H1 (cell line): ENCODE measurements at regions not wholly inside any gene's neighbourhood (a gene's known extent, or its start where the extent isn't known, plus 50 kb on each side); places are given as distances from the start of the nearest gene placed in this dataset.

Experiments used
- CTCF ChIA-PET: fragments of 300-600 bp; sonication (Branson Sonifier 250); formaldehyde crosslinking; loops from one replicate; lab custom pipeline; 2021; ENCODE audit not compliant: partially characterized antibody; lab: Charles Lee
- POLR2A ChIA-PET: fragments of 300-600 bp; sonication (Branson Sonifier 250); formaldehyde crosslinking; loops from one replicate; lab custom pipeline; 2021; ENCODE audit warnings: inconsistent platforms; ENCODE audit not compliant: partially characterized antibody; lab: Charles Lee
- DNase-seq, 2 experiments: peaks; one replicate each; pipeline versions ENCODE4 v3.0.0 to v3.0.0-alpha.2; 2010 to 2022; ENCODE audit warnings: low spot score in 2 of 2, low read depth in 1 of 2, mixed read lengths in 1 of 2
- FAIRE-seq: peaks from 2 replicates; lab custom pipeline; 2011; peaks lifted over from hg19 to GRCh38; lab: Jason Lieb, UNC
- H2AFZ ChIP-seq: 2 replicates; pipeline ENCODE4 v1.8.1; 2012; ENCODE audit warnings: low read length, inconsistent platforms
- H2AK5ac ChIP-seq: 2 replicates; pipeline ENCODE4 v1.6.1; 2013; ENCODE audit warnings: low read depth, low read length
- H2BK120ac ChIP-seq: replicated peaks from 2 replicates; pipeline ENCODE3; 2013; ENCODE audit warnings: low read depth, low read length, inconsistent platforms
- H2BK12ac ChIP-seq: 2 replicates; pipeline ENCODE4 v1.6.1; 2013; ENCODE audit warnings: low read depth, low read length
- H2BK15ac ChIP-seq: 2 replicates; pipeline ENCODE4 v1.6.1; 2013; ENCODE audit warnings: low read length
- H2BK20ac ChIP-seq: 2 replicates; pipeline ENCODE4 v1.6.1; 2013; ENCODE audit warnings: low read length
- H2BK5ac ChIP-seq: 2 replicates; pipeline ENCODE4 v1.6.1; 2013; ENCODE audit warnings: low read depth, low read length
- H3K14ac ChIP-seq: 2 replicates; pipeline ENCODE4 v1.6.1; 2013; ENCODE audit warnings: inconsistent platforms; ENCODE audit not compliant: insufficient read length
- H3K18ac ChIP-seq: 2 replicates; pipeline ENCODE4 v1.6.1; 2013; ENCODE audit warnings: low read length; ENCODE audit errors: extremely low read depth
- H3K23ac ChIP-seq: 2 replicates; pipeline ENCODE4 v1.6.1; 2013; ENCODE audit warnings: inconsistent platforms; ENCODE audit not compliant: insufficient read length
- H3K23me2 ChIP-seq: 2 replicates; pipeline ENCODE4 v1.6.1; 2013; ENCODE audit warnings: low read depth, low read length
- H3K27ac ChIP-seq: 2 replicates; pipeline ENCODE4 v1.6.1; 2011; ENCODE audit warnings: low read depth, low read length, inconsistent platforms
- H3K27me3 ChIP-seq, 4 experiments: replicated peaks in 1 of 4; 1 replicate in 1 of 4; 2 replicates in 3 of 4; pipeline versions ENCODE4 v1.6.1 to v1.8.1; 2011 to 2013; ENCODE audit warnings: low read length in 3 of 4, mild to moderate bottlenecking in 3 of 4, inconsistent platforms in 2 of 4, mixed read lengths in 2 of 4, moderate library complexity in 1 of 4; ENCODE audit not compliant: control insufficient read depth in 3 of 4, insufficient read depth in 3 of 4; ENCODE audit errors: extremely low read depth in 1 of 4
- H3K36me3 ChIP-seq, 4 experiments: 2 replicates each; pipeline versions ENCODE4 v1.6.1 to v1.8.1; 2011 to 2013; ENCODE audit warnings: mild to moderate bottlenecking in 4 of 4, low read length in 3 of 4, moderate library complexity in 2 of 4, control low read depth in 1 of 4, inconsistent platforms in 1 of 4; ENCODE audit not compliant: insufficient read depth in 4 of 4, control insufficient read depth in 2 of 4
- H3K4ac ChIP-seq: replicated peaks from 2 replicates; pipeline ENCODE3; 2013; ENCODE audit warnings: low read length, low read depth, mixed read lengths, inconsistent platforms; ENCODE audit not compliant: insufficient read length
- H3K4me1 ChIP-seq, 4 experiments: replicated peaks in 1 of 4; 1 replicate in 1 of 4; 2 replicates in 3 of 4; pipeline versions ENCODE4 v1.6.1 to v1.8.1; 2011 to 2013; ENCODE audit warnings: low read length in 3 of 4, inconsistent platforms in 2 of 4, mixed read lengths in 1 of 4; ENCODE audit not compliant: insufficient read depth in 4 of 4, control insufficient read depth in 3 of 4
- H3K4me2 ChIP-seq, 2 experiments: 2 replicates each; pipeline versions ENCODE4 v1.6.1 to v1.8.1; 2011 to 2013; ENCODE audit warnings: low read depth in 2 of 2, low read length in 2 of 2, control low read depth in 1 of 2, inconsistent platforms in 1 of 2, mild to moderate bottlenecking in 1 of 2; ENCODE audit not compliant: insufficient read depth in 1 of 2
- H3K4me3 ChIP-seq, 4 experiments: fragments of 200-600, 300-600 bp in 1 of 4; sonication (generic), shearing (Covaris generic), sonication (Bioruptor Twin) in 1 of 4; 2 replicates each; pipeline versions ENCODE4 v1.5.1 to v1.8.1; 2011 to 2016; ENCODE audit warnings: low read length in 4 of 4, low read depth in 3 of 4, control low read depth in 2 of 4, inconsistent platforms in 2 of 4, mild to moderate bottlenecking in 2 of 4, mixed read lengths in 1 of 4, moderate library complexity in 1 of 4; ENCODE audit not compliant: insufficient read depth in 2 of 4; ENCODE audit errors: extremely low read depth in 1 of 4
- H3K56ac ChIP-seq: replicated peaks from 2 replicates; pipeline ENCODE3; 2013; ENCODE audit warnings: low read depth, mild to moderate bottlenecking, mixed read lengths, low read length, inconsistent platforms; ENCODE audit not compliant: insufficient read length
- H3K79me1 ChIP-seq: 2 replicates; pipeline ENCODE4 v1.6.1; 2013; ENCODE audit warnings: low read depth, low read length, control low read depth
- H3K79me2 ChIP-seq, 2 experiments: 2 replicates each; pipeline versions ENCODE4 v1.6.1 to v1.8.1; 2012 to 2013; ENCODE audit warnings: low read length in 2 of 2, mild to moderate bottlenecking in 2 of 2, inconsistent platforms in 1 of 2; ENCODE audit not compliant: insufficient read depth in 2 of 2, control insufficient read depth in 1 of 2
- H3K9ac ChIP-seq, 4 experiments: replicated peaks in 1 of 4; 1 replicate in 1 of 4; 2 replicates in 3 of 4; pipeline versions ENCODE4 v1.6.1 to v1.8.1; 2011 to 2013; ENCODE audit warnings: low read depth in 3 of 4, low read length in 3 of 4, control low read depth in 2 of 4, mild to moderate bottlenecking in 2 of 4, moderate library complexity in 2 of 4, inconsistent platforms in 1 of 4; ENCODE audit errors: extremely low read depth in 1 of 4
- H3K9me3 ChIP-seq, 2 experiments: 2 replicates each; pipeline versions ENCODE4 v1.6.1 to v1.8.1; 2012 to 2013; ENCODE audit warnings: mild to moderate bottlenecking in 2 of 2, moderate library complexity in 2 of 2, control low read depth in 1 of 2, inconsistent platforms in 1 of 2, low read depth in 1 of 2, low read length in 1 of 2, mixed read lengths in 1 of 2; ENCODE audit not compliant: insufficient read depth in 2 of 2
- H4K20me1 ChIP-seq, 2 experiments: replicated peaks in 1 of 2; 2 replicates each; pipeline versions ENCODE3 to v1.8.1; 2011 to 2013; ENCODE audit warnings: inconsistent platforms in 2 of 2, low read length in 2 of 2, mild to moderate bottlenecking in 1 of 2; ENCODE audit not compliant: insufficient read depth in 2 of 2, control insufficient read depth in 1 of 2
- H4K5ac ChIP-seq: 2 replicates; pipeline ENCODE4 v1.6.1; 2013; ENCODE audit warnings: low read length, low read depth, mixed read lengths, inconsistent platforms; ENCODE audit not compliant: insufficient read length
- H4K8ac ChIP-seq: 2 replicates; pipeline ENCODE4 v1.8.0; 2013; ENCODE audit warnings: mild to moderate bottlenecking, moderate library complexity, low read length, inconsistent platforms; ENCODE audit not compliant: insufficient read depth; ENCODE audit errors: extremely low read depth
- H4K91ac ChIP-seq: replicated peaks from 2 replicates; pipeline ENCODE3; 2013; ENCODE audit warnings: low read length, mixed read lengths, inconsistent platforms; ENCODE audit not compliant: insufficient read length
- ASH2L ChIP-seq: fragments of 200-600, 300-600 bp; sonication (generic); IDR thresholded peaks from one replicate; pipeline ENCODE4 v1.7.1; 2017; ENCODE audit warnings: low read length
- CBX5 ChIP-seq: fragments of 300-800, 300-1000 bp; sonication (generic); IDR thresholded peaks from 2 replicates; pipeline ENCODE4 v1.7.1; 2016; ENCODE audit warnings: antibody characterized with exemption, low read length, low read depth
- CEBPB ChIP-seq: IDR thresholded peaks from 2 replicates; pipeline ENCODE4 v1.6.1; 2012; ENCODE audit warnings: low read depth, low read length
- CHD1 ChIP-seq: IDR thresholded peaks from 2 replicates; pipeline ENCODE4 v1.6.1; 2012; ENCODE audit warnings: low read depth, low read length, improper control_type of control experiment
- JUN ChIP-seq: IDR thresholded peaks from 2 replicates; pipeline ENCODE4 v1.6.1; 2011; ENCODE audit warnings: low read depth, mild to moderate bottlenecking, improper control_type of control experiment, low read length
- MAX ChIP-seq: IDR thresholded peaks from 2 replicates; pipeline ENCODE4 v1.6.1; 2012; ENCODE audit warnings: inconsistent platforms
- NANOG ChIP-seq: IDR thresholded peaks from 2 replicates; pipeline ENCODE4 v1.6.1; 2011; ENCODE audit warnings: low read length, low read depth, mild to moderate bottlenecking, inconsistent platforms; ENCODE audit not compliant: insufficient read depth, poor library complexity, severe bottlenecking
- SIX5 ChIP-seq: IDR thresholded peaks from 2 replicates; pipeline ENCODE4 v1.6.1; 2011; ENCODE audit warnings: mild to moderate bottlenecking, low read depth, low read length
- SP1 ChIP-seq: IDR thresholded peaks from 2 replicates; pipeline ENCODE4 v1.6.1; 2011; ENCODE audit warnings: low read depth, low read length
- SRF ChIP-seq: IDR thresholded peaks from 2 replicates; pipeline ENCODE4 v1.6.1; 2011; ENCODE audit warnings: mild to moderate bottlenecking, low read depth, low read length, moderate library complexity
- WGBS, 2 experiments: shearing (Covaris generic) in 1 of 2; methylation state at CpG; one replicate each; pipeline versions ENCODE4 v1.1.6 to v1.1.7; 2013 to 2015; ENCODE audit warnings: low lambda C conversion rate in 2 of 2, mixed read lengths in 2 of 2, inconsistent platforms in 1 of 2, low coverage in 1 of 2, missing lambda C conversion rate in 1 of 2; ENCODE audit not compliant: insufficient replicate concordance in 2 of 2, insufficient coverage in 1 of 2, insufficient read length in 1 of 2; ENCODE audit errors: extremely low coverage in 1 of 2, missing lambda C conversion rate in 1 of 2; 5-methylcytosine and 5-hydroxymethylcytosine counted together
- TF ChIP-seq, protein P1 (sequence below): IDR thresholded peaks from 2 replicates; pipeline ENCODE4 v1.6.1; 2012; ENCODE audit warnings: inconsistent platforms

DNA sequence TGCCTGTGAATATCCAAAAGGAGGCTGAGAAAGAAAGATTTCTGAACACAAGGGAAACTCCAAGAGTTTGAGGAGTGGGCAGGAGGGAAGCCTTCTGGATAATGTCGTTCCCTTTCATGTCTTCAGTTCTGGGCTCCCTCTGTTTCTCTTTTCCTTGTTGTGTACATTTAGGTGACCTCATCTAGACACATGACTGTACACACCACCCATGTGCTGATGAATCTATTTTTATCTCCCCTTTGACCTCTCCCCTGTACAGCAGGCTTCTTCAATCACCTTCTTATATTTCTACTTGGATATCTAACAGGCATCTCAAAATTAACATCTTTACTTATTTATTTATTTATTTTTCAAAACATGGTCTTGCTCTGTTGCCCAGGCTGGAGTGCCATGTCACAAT lies 363.1 kb downstream of the GATA3 start:
- H3K18ac ChIP-seq = no peak overlapping the region
- H3K56ac ChIP-seq = no peak overlapping the region
- POLR2A ChIA-PET = no interaction called here
- H3K4me1 ChIP-seq = no peaks in the 10 kb centered on the region
- no peak overlapping the region for H2BK5ac ChIP-seq
- no peak overlapping the region for H3K4ac ChIP-seq
- no peak overlapping the region for H2BK20ac ChIP-seq
- no peak overlapping the region for H3K4me3 ChIP-seq
- no peak overlapping the region for H2BK120ac ChIP-seq
- H4K91ac ChIP-seq = no peak overlapping the region
- no peak overlapping the region for H3K27ac ChIP-seq
- CTCF ChIA-PET = interaction anchor here (1.2 kb wide), 1 partner anchor 13 kb away, joined by 3 read pairs; no protein-coding TSS in a partner anchor
- H3K23ac ChIP-seq = no peak overlapping the region
- H4K8ac ChIP-seq = no peak overlapping the region
- H3K4me2 ChIP-seq = no peak overlapping the region
- no peak overlapping the region for H3K9ac ChIP-seq
- no peaks in the 10 kb centered on the region for H3K36me3 ChIP-seq
- DNase-seq = no peak
- no peaks in the 10 kb centered on the region for H4K20me1 ChIP-seq
- 86% methylated on average over 1 of the region's 1 CpG; no CpG with 5 or more reads in 1 of the 2 experiments for WGBS, 2 experiments
- H3K23me2 ChIP-seq = no peaks in the 10 kb centered on the region
- no peak overlapping the region for H2AFZ ChIP-seq
- no peak overlapping the region for H2BK15ac ChIP-seq
- no peak overlapping the region for H3K14ac ChIP-seq
- H3K9me3 ChIP-seq = no peaks in the 10 kb centered on the region
- no peak overlapping the region for H2BK12ac ChIP-seq
- no peaks in the 10 kb centered on the region for H3K27me3 ChIP-seq
- H2AK5ac ChIP-seq = no peak overlapping the region
- H3K79me1 ChIP-seq = no peaks in the 10 kb centered on the region
- no peak for FAIRE-seq
- no peaks in the 10 kb centered on the region for H3K79me2 ChIP-seq
- TF ChIP-seq ASH2L (no peak), MAX (no peak), CEBPB (no peak), SRF (no peak), SIX5 (no peak), CHD1 (no peak), CBX5 (no peak), JUN (no peak), NANOG (no peak), SP1 (no peak)
- TF ChIP-seq, protein P1, sequence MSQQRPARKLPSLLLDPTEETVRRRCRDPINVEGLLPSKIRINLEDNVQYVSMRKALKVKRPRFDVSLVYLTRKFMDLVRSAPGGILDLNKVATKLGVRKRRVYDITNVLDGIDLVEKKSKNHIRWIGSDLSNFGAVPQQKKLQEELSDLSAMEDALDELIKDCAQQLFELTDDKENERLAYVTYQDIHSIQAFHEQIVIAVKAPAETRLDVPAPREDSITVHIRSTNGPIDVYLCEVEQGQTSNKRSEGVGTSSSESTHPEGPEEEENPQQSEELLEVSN = no peak
- H4K5ac ChIP-seq = no peak overlapping the region
